Sigmoid colon (tissue), 4 donors: ENCODE measurements at regions not wholly inside any gene's neighbourhood (a gene's known extent, or its start where the extent isn't known, plus 50 kb on each side); places are given as distances from the start of the nearest gene placed in this dataset.

ENCODE experiments used
- CTCF ChIP-seq, 4 experiments: fragments of 450-650 bp in 3 of 4; fragments of 200-600 bp in 1 of 4; IDR thresholded peaks; one replicate each; pipeline ENCODE4 v1.5.1; 2016 to 2019; ENCODE audit warnings: antibody characterized with exemption in 4 of 4, mild to moderate bottlenecking in 3 of 4, moderate library complexity in 2 of 4
- EP300 ChIP-seq, 4 donors: sonication (generic); formaldehyde crosslinking; IDR thresholded peaks; one replicate each; pipeline ENCODE4 v1.6.1; 2017; ENCODE audit warnings: antibody characterized with exemption in 4 of 4
- POLR2A ChIP-seq, 2 donors: fragments of 450-650 bp; IDR thresholded peaks; one replicate each; pipeline ENCODE4 v1.6.1; 2016; ENCODE audit warnings: antibody characterized with exemption in 2 of 2, mild to moderate bottlenecking in 2 of 2, moderate library complexity in 2 of 2
- POLR2AphosphoS5 ChIP-seq, 4 donors: sonication (generic); formaldehyde crosslinking; IDR thresholded peaks; one replicate each; pipeline ENCODE4 v1.6.1; 2017; ENCODE audit warnings: antibody characterized with exemption in 4 of 4

GRCh38 chr9:1606253-1606652 is 408.9 kb upstream of the SMARCA2 start:
- no peak for TF ChIP-seq CTCF (IDR thresholded peaks at IDR 0.05)
- no peak for TF ChIP-seq EP300 (IDR thresholded peaks at IDR 0.05)
- no peak for TF ChIP-seq POLR2AphosphoS5 (IDR thresholded peaks at IDR 0.05)
- no peak for TF ChIP-seq POLR2A (IDR thresholded peaks at IDR 0.05)
